ENCODE measurements at regions not wholly inside any gene's neighbourhood (a gene's known extent, or its start where the extent isn't known, plus 50 kb on each side); places are given as distances from the start of the nearest gene placed in this dataset.

DNA sequence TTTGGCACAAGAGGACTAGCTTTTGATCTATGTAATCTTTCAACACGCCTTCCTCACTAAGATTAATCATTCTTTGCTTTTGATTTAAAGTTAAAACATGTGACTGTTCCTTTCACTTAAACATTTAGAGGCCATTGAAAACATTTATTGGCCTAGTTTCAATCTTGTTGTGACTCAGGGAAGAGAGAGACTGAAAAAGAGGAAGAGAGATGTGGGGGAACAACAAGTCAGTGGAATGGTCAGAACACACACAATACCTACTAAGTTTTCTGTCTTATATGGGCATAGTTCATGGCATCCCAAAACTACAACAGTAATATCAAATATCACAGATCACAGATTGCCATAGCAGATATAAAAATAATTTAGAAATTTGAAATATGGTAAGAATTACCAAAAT, 812.9 kb upstream of the AGA start:
- TF ChIP-seq, protein P1, sequence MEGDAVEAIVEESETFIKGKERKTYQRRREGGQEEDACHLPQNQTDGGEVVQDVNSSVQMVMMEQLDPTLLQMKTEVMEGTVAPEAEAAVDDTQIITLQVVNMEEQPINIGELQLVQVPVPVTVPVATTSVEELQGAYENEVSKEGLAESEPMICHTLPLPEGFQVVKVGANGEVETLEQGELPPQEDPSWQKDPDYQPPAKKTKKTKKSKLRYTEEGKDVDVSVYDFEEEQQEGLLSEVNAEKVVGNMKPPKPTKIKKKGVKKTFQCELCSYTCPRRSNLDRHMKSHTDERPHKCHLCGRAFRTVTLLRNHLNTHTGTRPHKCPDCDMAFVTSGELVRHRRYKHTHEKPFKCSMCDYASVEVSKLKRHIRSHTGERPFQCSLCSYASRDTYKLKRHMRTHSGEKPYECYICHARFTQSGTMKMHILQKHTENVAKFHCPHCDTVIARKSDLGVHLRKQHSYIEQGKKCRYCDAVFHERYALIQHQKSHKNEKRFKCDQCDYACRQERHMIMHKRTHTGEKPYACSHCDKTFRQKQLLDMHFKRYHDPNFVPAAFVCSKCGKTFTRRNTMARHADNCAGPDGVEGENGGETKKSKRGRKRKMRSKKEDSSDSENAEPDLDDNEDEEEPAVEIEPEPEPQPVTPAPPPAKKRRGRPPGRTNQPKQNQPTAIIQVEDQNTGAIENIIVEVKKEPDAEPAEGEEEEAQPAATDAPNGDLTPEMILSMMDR (conservative IDR thresholded peaks at IDR 0.05; ENCODE audit: low read depth, low read length) = no peak
- no peak for DNase-seq (ENCODE audit: low read depth)
- H3K4me3 ChIP-seq (ENCODE audit: low read length) = no peak overlapping the region

- H3K4me3 ChIP-seq (ENCODE audit: low read length) = no peak overlapping the region
- TF ChIP-seq, protein P1 (conservative IDR thresholded peaks at IDR 0.05; ENCODE audit: low read depth, low read length) = no peak
- no peak for DNase-seq (ENCODE audit: low read depth)
These were observed 816.4 kb upstream of the AGA start for GRCh38 chr4:178258603-178259002.

DNA sequence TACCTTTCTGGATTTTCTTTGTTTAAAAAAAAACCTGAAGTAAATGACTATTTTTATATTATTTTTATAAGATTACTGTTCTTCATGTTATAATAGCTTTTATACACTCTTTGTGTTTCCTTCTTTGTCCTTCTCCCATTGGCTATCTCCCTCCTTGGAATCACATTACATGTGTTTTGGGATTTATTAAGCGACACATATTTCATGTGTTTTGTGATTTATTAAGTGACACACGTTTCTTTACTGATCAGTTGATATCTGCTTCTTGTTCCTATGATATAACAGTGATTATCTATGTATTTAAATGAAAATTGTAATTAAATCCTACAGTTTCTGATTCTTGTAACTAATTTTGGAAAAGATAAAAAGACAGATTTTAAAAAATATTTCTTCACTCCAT, 817.3 kb upstream of the AGA start:
- no peak overlapping the region for H3K4me3 ChIP-seq (ENCODE audit: low read length)
- TF ChIP-seq, protein P1 (conservative IDR thresholded peaks at IDR 0.05; ENCODE audit: low read depth, low read length) = no peak
- DNase-seq (ENCODE audit: low read depth) = no peak

GRCh38 chr4:178264001-178264400, 821.8 kb upstream of the AGA start:
- TF ChIP-seq, protein P1 (conservative IDR thresholded peaks at IDR 0.05; ENCODE audit: low read depth, low read length) = no peak
- no peak for DNase-seq (ENCODE audit: low read depth)
- no peak overlapping the region for H3K4me3 ChIP-seq (ENCODE audit: low read length)

DNA sequence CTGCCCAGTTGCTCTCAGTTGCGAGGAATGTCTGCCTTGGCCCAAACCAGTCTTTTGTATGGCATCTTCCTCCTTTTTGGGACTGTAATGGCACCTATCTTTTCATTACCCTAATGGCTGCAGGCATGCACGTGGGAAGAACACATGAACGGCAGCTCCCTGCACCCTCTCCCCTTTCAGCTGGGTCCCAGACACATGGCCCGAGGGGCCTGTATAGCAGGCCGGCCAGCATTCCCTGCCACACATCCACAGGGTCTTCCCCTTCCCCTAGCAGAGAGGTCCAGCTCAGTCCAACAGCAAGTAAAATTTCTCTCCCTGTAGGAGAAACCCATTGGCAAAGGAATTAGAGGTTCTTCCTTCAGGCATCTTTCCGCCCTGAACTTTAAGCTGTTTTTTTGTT, 829.1 kb upstream of the AGA start:
- DNase-seq (ENCODE audit: low read depth) = no peak
- H3K4me3 ChIP-seq (ENCODE audit: low read length) = no peak overlapping the region
- TF ChIP-seq, protein P1 (conservative IDR thresholded peaks at IDR 0.05; ENCODE audit: low read depth, low read length) = no peak

- TF ChIP-seq, protein P1 (conservative IDR thresholded peaks at IDR 0.05; ENCODE audit: low read depth, low read length) = no peak
- no peak for DNase-seq (ENCODE audit: low read depth)
These were observed 830.9 kb upstream of the AGA start for GRCh38 chr4:178273168-178273567.

GRCh38 chr4:178275671-178276360, 833.6 kb upstream of the AGA start:
- DNase-seq (ENCODE audit: low read depth) = no peak
- no peak overlapping the region for H3K4me3 ChIP-seq (ENCODE audit: low read length)
- TF ChIP-seq, protein P1 (conservative IDR thresholded peaks at IDR 0.05; ENCODE audit: low read depth, low read length) = peak; percentile 20

More at GRCh38 chr4:178273168-178273567, 830.9 kb upstream of the AGA start:
- H3K4me3 ChIP-seq (ENCODE audit: low read length) = no peak overlapping the region

All from retinal pigment epithelial cell (primary cell).